Myocyte (in vitro differentiated cells): ENCODE measurements at regions not wholly inside any gene's neighbourhood (a gene's known extent, or its start where the extent isn't known, plus 50 kb on each side); places are given as distances from the start of the nearest gene placed in this dataset.
"Not testable (repeated sequence)": the region's sequence is repeated elsewhere in the genome, so short reads cannot be mapped to it uniquely, and the experiment has no call there.

Experiments used
- DNase-seq: peaks from one replicate; pipeline ENCODE4 v3.0.0-alpha.2; 2012; ENCODE audit warnings: low read depth

DNA sequence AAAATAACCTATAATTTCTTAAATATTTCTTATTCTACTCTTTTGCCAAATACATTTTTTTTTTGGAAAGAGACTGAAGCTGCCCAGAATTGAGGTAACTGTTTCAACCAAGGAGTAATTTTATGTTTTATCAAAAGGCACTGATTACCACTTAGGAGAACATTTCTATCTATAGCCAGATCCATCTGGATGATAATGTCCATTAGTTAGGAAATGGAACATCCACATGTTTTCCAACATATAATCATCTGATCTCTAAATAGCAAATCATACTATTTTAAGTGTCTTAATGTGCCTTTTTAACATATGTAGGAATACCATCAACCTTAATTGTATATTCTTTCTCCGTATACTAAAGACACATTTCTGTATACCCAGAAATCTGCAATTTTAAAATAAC, 1068.9 kb downstream of the NXPH1 start:
- DNase-seq: no peak

DNA sequence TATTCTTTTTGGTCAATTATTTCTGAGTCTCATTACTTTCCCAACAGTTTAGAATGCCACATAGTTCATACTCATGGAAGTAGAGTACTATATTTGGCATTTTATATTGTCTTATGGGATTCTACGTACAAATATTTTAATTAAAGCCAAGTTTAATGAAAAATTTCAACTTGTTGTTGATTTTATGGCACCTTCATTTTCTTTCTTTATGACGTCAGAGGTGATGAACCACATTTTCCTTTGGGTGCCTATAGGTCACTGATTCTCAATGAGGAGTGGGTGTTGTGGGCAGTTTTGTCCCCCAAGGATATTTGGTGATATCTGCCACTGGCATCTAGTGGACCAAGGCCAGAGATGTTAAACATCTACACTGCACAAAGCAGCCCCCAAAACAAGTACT, 1071.3 kb downstream of the NXPH1 start:
- DNase-seq: no peak

DNA sequence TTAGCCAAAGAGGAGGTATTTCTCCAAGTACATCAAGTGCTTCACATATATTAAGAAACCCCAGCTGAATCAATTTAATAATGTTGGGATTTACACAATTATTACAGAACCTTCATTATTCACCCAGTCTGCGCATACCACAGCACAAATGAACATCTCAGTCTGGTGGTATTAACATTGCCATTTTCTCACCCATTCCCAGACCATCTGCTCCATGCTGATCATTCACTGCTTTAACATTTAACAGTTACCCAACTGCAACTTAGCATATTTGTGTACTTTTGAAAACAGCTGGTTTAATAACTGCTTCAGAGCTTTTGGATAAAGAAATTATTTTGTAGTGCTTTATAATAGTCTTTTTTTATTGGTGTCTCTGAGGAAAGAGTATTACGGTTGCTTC, 1072.1 kb downstream of the NXPH1 start:
- no peak for DNase-seq

DNA sequence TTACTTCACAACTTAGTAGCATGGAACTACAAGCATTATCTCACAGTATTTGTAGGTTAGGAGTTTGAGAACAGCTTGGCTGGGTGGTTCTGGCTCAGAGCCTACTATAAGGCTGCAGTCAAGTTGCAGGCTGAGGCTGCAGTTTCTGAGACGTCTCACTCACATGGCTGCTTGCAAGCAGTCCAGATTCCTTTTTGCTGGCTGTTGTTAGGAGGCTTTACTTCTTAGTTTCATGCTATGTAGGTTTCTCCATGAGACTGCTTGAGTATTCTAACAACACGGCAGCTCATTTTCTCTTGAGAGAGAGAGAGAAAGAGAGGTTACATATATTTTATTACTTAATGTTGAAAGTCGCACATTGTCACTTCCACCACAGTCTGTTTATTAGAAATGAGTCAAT, 1073.9 kb downstream of the NXPH1 start:
- DNase-seq: no peak

DNA sequence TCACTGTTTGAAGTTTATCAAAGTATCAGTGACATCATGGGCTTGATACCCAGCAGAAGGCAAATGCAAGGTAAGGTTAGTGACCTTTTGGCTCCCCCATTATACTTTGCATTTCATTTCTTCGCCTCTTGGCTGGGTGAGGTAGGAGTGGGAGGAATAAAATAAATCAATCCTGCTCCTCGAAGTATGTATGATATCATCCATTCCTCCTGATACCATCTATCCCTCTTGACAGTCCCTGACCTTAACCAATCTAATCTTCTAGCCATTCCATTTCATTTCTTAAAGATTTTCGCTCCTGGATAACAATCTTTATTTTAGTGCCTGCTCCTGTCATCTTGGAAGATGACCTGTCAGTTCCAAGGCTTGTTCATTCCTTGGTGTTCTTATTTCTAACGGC, 1083.3 kb downstream of the NXPH1 start:
- no peak for DNase-seq

DNA sequence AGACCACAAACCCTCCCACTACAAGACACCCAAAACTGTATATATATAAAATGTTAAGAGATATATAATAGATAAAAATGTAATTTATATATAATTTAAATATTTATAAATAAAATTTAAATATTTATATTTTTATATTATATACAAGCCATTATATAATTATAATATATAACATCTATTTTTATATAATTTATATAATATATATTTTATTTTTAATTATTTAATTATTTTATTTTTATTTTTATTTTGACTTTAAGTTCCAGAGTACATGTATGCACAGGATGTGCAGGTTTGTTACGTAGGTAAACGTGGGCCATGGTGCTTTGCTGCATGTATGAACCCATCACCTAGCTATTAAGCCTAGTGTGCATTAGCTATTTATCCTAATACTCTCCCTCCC, 1090.2 kb downstream of the NXPH1 start:
- DNase-seq: no peak

DNA sequence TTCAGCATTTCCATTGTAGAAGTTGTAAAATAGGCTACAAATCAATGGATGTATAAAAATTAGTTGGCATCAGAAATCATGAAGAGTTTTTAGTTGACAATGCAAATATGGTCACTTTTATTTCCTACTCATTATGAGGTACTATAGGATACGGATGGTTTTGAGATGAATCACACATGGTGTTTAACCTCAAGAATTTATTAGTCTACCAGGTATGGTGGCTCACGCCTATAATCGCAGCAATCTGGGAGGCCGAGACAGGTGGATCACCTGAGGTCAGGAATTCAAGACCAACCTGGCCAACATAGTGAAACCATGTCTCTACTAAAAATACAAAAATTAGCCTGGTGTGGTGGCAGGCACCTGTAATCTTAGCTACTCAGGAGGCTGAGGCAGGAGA, 1119.0 kb downstream of the NXPH1 start:
- DNase-seq: not testable (repeated sequence)

DNA sequence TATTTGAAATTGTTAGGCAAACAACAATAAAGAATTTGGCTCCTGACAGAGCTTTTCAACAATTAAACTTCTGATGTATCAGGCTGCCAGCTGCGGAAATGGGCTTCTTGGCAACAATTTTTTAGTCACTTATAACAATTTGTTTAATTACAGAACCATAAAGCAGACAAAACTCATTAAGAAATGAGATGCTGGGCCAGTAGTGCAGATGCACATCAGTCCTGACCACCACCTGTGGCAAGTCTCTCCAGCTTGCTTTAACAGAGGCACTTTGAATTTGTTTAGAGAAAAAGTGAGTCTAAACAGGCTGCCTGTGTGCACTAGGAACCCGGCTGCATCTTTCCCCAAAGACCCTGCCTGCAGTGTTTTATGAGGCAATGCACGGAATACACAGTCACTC, 1124.4 kb downstream of the NXPH1 start:
- no peak for DNase-seq

DNA sequence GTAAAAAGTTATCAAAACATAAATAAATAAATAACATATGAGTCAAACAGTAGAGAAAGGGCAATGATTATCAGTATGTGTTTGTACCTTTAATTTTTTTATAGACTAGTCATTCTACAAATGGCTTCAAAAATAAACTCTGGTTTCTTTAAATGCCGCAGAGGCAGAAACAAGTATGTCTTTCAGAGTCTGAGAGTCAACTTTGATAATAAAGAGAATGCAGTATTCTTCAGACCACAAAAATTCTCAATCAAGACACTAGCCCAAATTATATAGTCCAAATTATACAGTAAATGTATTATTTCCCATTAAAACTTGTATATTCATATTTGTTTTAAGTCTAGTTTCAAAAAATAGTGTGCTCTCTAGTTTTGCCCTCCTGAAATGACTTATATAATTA, 1142.3 kb downstream of the NXPH1 start:
- DNase-seq: no peak

DNA sequence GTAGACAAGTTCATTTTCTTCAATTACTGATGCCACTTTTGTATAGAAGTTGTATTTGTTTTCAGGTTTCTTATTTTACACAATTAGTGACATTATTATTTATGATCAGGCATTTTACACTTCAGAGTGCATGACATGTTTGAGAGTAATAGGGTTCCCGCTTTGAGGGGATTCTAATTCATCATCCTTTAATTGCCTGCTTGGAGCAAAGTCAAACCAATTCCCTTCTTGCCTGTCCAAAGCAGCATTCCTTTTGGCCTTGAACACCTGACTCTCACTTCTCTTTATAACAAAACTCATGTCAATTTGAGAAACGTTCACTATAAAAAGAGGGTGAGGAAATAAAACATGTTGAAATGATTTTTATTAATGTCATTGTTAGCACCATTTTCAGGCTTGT, 1149.4 kb downstream of the NXPH1 start:
- no peak for DNase-seq

DNA sequence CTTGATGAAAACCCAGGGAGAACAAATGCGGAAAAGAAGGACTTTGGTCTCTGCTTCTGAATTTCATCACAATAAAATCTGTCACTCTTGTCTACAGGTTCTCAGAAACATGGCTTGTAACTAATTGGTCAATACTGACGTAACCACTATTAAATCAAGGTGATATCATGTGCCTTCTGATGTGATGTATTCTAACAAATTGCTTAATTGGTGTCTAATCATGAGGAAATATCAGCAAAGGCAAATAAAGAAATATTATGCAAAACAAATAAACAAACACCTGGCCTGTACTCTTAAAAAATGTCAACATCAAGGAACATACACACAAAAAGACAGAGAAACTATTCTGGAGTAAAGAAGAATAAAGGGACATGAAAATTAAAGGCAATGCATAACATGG, 1165.0 kb downstream of the NXPH1 start:
- no peak for DNase-seq

DNA sequence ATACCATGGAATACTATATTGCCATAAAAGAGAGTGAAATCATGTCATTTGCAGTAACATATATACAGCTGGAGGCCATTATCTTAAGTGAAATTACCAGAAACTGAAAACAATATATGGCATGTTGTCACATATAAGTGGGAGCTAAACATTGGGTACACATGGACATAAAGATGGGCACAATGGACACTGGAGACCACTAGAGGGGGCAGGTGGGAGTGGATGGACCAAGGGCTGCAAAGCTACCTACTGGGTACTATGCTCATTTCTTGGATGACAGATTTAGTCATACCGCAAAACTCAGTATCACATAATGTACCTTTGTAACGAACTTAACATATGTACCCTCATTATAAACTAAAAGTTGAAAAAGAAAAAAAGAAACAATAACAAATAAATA, 1167.6 kb downstream of the NXPH1 start:
- no peak for DNase-seq

DNA sequence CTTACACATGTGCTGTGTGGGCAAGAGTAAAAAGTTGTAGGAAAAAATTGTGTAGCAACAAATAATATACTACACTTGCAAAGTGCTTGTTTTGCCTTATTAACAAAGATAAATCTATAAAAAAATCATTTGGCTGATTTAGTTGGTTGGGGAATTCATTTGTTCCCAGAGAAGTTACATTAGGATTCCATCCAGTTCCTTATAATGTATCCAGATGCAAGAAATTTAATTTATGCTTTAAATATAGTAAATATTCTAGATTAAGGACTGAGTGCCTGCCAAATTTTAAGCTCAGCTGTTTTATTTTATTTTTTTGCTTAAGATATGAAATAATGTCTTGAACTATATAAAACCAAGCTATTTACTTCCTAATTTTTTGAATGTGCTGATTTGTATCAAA, 1169.9 kb downstream of the NXPH1 start:
- no peak for DNase-seq

DNA sequence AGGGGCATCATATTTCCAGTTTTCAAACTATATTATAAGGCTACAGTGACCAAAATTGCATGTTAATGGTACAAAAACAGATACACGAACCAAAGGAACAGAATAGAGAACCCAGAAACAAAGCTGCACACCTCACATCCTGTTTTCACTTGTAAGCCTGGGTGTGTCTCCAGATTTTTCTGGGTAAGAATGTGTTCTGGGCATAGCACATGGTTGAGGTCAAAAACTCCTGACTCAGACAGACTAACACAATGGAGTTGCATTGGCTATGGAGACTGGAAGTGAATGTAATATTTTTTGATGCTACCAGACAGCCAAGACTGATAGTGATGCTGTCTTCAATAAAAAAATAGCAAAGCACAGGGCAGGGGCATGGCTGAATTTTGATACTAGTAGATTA, 1175.2 kb downstream of the NXPH1 start:
- DNase-seq: no peak

DNA sequence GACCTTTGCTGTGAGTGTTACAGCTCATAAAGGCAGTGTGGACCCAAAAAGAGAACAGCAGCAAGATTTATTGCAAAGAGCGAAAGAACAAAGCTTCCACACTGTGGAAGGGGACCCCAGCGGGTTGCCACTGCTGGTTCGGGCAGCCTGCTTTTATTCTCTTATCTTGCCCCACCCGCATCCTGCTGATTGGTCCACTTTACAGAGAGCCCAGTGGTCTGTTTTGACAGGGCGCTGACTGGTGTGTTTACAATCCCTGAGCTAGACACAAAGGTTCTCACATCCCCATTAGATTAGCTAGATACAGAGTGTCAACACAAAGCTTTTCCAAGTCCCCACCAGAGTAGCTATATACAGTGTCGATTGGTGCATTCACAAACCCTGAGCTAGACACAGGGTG, 1187.5 kb downstream of the NXPH1 start:
- DNase-seq: not testable (repeated sequence)

DNA sequence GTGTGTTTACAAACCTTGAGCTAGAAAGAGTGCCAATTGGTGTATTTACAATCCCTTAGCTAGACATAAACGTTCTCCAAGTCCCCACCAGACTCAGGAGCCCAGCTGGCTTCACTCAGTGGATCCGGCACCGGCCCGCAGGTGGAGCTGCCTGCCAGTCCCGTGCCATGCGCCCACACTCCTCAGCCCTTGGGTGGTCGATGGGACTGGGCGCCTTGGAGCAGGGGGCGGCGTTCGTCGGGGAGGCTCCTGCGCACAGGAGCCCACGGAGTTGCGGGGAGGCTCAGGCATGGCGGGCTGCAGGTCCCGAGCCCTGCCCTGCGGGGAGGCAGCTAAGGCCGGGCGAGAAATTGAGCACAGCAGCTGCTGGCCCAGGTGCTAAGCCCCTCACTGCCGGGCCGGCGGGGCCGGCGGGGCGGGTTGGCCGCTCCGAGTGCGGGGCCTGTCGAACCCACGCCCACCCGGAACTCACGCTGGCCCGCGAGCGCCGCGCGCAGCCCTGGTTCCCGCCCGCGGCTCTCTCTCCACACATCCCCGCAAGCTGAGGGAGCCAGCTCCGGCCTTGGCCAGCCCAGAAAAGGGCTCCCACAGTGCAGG, 1188.0 kb downstream of the NXPH1 start:
- DNase-seq: not testable (repeated sequence)

DNA sequence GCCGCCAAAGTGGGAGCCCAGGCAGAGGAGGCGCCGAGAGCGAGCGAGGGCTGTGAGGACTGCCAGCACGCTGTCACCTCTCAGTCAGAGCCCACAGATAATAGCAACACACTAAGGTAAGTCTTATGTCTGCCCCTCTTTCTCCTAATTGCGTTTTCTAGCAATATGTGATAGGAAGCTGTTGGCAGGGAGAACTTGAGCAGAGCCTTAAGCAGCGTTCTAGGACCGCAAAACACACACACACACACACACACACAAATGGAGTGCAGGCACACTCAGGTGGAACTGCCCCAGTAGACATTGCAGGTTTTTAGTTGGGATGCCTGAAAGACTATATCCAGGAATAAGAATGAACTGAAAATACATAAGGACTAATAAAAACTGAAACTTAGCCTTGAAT, 1188.5 kb downstream of the NXPH1 start:
- no peak for DNase-seq

DNA sequence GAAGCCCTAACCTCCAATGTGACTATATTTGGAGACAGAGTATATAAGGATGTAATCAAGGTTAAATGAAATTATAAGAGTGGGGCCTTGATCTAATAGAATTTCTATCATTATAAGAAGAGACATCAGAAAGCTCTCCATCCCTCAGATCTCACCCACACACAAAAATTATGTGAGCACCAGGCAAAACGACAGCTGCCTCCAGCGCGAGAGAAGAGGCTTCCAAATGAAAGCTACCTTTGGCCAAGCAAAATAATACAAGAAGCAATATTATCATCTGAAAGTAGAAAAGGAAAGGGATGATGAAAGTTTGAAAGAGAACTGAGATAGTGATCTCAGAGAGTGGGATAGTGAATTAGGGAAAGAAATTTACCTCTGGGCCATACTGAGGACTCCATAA, 1192.5 kb downstream of the NXPH1 start:
- no peak for DNase-seq

DNA sequence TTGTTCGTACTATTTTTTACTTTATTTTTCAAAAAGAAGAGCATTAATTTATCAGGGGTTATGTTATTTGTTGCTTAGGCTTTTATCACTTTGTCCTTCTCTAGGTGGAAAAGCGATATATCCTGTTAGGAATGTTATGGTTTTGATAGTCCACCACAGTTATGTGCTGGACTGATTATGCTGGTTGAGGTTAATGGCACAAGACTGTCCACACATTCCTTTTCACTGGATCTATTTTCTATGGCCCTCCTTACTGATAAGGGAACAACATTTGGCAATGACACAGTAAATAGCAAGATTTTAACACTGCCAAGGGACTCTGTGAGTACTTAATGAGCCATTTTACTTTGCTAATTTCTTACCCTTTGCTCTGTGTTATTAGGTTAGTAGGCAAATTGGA, 1212.3 kb downstream of the NXPH1 start:
- peak; percentile 5 for DNase-seq

DNA sequence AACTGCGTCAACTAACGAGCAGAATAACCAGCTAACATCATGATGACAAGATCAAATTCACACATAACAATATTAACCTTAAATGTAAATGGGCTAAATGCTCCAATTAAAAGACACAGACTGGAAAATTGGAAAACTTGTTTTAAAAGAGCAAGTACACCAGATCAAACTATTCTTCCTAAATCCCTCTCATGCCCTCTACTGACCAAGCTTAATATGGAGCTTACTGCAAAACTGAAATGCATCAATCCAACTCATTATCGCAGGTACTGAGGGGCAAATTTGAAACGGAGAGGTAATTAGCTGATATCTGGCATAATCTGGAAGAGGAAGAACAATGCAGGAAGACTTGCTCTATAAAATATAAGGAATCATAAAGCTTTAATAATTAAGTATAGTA, 1223.8 kb downstream of the NXPH1 start:
- no peak for DNase-seq

DNA sequence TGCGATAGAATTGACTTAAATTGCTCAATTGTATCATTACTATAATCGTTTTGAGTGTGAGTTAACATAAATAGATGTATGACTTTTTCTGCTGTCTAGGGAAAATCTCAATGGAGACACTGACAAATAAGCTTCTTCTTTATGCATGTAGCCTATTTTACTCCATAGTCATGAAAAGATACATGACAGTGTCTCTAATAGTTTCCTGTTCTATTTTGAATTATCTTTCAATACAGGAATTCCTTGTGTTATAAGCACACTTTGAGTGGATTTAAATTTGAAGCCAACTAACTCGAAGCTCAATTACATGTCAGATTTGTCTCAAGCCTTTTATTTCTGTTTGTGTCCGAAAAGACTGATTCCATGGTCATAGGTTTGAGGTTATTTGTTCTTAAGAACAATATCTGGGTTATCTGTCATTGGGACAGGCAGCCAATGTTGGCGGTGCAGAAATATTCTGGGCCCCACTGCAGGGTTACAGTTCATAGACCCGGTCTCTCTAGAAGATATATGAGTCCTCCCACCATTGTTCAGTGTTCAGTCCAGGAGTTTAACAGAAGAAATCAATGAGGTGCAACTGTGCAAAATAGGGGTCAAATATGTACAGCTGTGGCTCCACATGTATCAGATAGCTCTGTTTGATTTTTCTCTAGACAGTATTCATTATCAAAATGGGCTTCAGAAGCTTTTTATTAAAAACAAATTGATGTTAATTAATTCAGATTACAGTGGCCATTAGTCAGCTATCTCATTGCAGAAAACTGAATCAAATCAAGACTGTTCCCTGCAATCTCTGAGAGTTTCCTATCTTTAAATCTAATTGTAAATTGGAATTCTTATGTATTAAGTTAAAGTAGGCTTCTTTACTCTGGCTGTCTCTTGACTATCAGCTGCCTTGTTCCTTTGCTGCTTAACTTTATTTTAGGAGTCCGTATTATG, 1238.8 kb downstream of the NXPH1 start:
- no peak for DNase-seq

DNA sequence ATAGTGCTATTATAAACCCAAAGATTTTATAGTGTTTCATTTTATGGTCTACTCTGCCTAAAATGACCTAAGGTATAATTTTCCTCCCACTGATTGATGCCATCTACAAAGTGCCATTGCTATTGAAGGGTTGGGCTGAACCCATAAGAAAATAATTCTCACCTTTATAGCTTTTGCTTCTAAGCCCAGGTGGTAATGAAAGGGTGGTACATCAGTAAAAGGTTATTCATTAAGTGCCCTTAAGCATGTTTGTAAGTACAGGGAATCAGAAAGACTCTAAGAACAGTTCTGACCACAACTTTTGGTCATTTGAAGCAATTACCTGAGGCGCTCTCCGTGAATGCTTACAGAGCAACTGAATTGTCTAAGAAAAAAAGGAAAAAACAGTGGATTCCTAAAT, 1247.3 kb downstream of the NXPH1 start:
- no peak for DNase-seq

DNA sequence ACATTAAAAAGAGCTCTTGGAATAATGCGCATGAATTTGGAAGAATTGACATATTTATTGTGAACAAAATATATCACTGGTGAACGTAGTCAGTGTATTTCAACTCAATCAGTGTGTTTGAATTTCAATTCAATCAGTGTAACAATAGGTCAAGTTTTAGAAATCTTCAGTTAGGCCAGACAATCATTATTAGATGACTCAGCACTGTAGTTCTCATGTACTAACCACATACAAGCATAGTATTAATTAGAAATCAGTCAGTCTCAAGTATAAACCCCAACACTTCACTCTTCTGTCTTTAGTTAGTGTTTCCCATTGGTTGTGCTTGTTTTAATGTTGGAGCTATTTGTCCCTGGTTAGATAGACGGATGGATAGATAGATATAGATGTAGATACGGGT, 1247.9 kb downstream of the NXPH1 start:
- DNase-seq: no peak
